ENCODE measurements at regions not wholly inside any gene's neighbourhood (a gene's known extent, or its start where the extent isn't known, plus 50 kb on each side); places are given as distances from the start of the nearest gene placed in this dataset.

GRCh38 chr16:25403852-25404251, 146.2 kb upstream of the ZKSCAN2 start (continued):
- TF ChIP-seq E4F1 (IDR thresholded peaks at IDR 0.05; ENCODE audit: borderline replicate concordance, partially characterized antibody): no peak

GRCh38 chr16:25395528-25395927, 137.9 kb upstream of the ZKSCAN2 start:
- no TSS peak for BruUV-seq (replicated peaks)
- CTCF ChIA-PET: no interaction called here
- TF ChIP-seq, protein P1, sequence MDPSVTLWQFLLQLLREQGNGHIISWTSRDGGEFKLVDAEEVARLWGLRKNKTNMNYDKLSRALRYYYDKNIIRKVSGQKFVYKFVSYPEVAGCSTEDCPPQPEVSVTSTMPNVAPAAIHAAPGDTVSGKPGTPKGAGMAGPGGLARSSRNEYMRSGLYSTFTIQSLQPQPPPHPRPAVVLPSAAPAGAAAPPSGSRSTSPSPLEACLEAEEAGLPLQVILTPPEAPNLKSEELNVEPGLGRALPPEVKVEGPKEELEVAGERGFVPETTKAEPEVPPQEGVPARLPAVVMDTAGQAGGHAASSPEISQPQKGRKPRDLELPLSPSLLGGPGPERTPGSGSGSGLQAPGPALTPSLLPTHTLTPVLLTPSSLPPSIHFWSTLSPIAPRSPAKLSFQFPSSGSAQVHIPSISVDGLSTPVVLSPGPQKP (IDR thresholded peaks at IDR 0.05; ENCODE audit: low read depth, low read length): no peak
- no peak for TF ChIP-seq SMAD1 (IDR thresholded peaks at IDR 0.05; ENCODE audit: low read depth, partially characterized antibody)
- TF ChIP-seq NR2C2 (IDR thresholded peaks at IDR 0.05; ENCODE audit: borderline replicate concordance, control insufficient read depth, insufficient read length, low read depth): no peak
- no peak for TF ChIP-seq IKZF1 (conservative IDR thresholded peaks at IDR 0.05)
- TF ChIP-seq KLF5 (IDR thresholded peaks at IDR 0.05; ENCODE audit: partially characterized antibody): no peak
- TF ChIP-seq, protein P2, sequence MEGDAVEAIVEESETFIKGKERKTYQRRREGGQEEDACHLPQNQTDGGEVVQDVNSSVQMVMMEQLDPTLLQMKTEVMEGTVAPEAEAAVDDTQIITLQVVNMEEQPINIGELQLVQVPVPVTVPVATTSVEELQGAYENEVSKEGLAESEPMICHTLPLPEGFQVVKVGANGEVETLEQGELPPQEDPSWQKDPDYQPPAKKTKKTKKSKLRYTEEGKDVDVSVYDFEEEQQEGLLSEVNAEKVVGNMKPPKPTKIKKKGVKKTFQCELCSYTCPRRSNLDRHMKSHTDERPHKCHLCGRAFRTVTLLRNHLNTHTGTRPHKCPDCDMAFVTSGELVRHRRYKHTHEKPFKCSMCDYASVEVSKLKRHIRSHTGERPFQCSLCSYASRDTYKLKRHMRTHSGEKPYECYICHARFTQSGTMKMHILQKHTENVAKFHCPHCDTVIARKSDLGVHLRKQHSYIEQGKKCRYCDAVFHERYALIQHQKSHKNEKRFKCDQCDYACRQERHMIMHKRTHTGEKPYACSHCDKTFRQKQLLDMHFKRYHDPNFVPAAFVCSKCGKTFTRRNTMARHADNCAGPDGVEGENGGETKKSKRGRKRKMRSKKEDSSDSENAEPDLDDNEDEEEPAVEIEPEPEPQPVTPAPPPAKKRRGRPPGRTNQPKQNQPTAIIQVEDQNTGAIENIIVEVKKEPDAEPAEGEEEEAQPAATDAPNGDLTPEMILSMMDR (IDR thresholded peaks at IDR 0.05 in 2 of 3, conservative IDR thresholded peaks at IDR 0.05 in 1 of 3; ENCODE audit: control insufficient read depth in 2 of 3, extremely low read depth in 1 of 3, insufficient read depth in 1 of 3, low read depth in 3 of 3, low read length in 3 of 3): no peak
- TF ChIP-seq ZBTB11 (CRISPR knock-in tag; IDR thresholded peaks at IDR 0.05): no peak
- TF ChIP-seq TCF3 (IDR thresholded peaks at IDR 0.05; ENCODE audit: borderline replicate concordance, insufficient read depth, low read depth, low read length): no peak
- TF ChIP-seq USF2 (IDR thresholded peaks at IDR 0.05; ENCODE audit: borderline replicate concordance, low read depth, low read length): no peak
- no peak for TF ChIP-seq ESRRA (IDR thresholded peaks at IDR 0.05; ENCODE audit: low read length)

More at GRCh38 chr16:25395528-25395927, 137.9 kb upstream of the ZKSCAN2 start:
- Histone ChIP-seq H2AFZ (ENCODE audit: control insufficient read depth, low read depth, low read length) (no peak overlapping the region), H3K4me3 (no peak overlapping the region), H3K9me3 (replicated peaks; ENCODE audit: control insufficient read depth, insufficient read depth, low read length) (no peaks in the 10 kb centered on the region; the same call in 2 of the 3 replicates), H3K4me1 (ENCODE audit: control insufficient read depth, insufficient read depth, low read length) (no peaks in the 10 kb centered on the region), H3K27ac (ENCODE audit: control insufficient read depth, insufficient read depth) (no peak overlapping the region), H3K36me3 (ENCODE audit: control insufficient read depth in 2 of 2, insufficient read depth in 2 of 2, low read length in 1 of 2) (no peaks in the 10 kb centered on the region), H3K79me2 (ENCODE audit: control insufficient read depth, insufficient read depth, low read length) (no peaks in the 10 kb centered on the region), H4K20me1 (ENCODE audit: control insufficient read depth, insufficient read depth) (no peaks in the 10 kb centered on the region), H3K9ac (ENCODE audit: control insufficient read depth, insufficient read depth, low read length) (no peak overlapping the region), H3K4me2 (ENCODE audit: control insufficient read depth, insufficient read depth) (no peak overlapping the region), H3K27me3 (replicated peaks in 1 of 2; ENCODE audit: control insufficient read depth in 2 of 2, insufficient read depth in 2 of 2, low read length in 1 of 2) (no peaks in the 10 kb centered on the region)
- FAIRE-seq (no peak), ATAC-seq (no peak), DNase-seq (ENCODE audit: low read depth, low spot score) (no peak)
- POLR2A ChIA-PET: no interaction called here
- SMC1A ChIA-PET (ENCODE audit: uncharacterized antibody, unreplicated experiment): no interaction called here
- RAD21 ChIA-PET (ENCODE audit: unreplicated experiment): no interaction called here
- intact Hi-C loops (cut with micrococcal nuclease; ENCODE audit: unreplicated experiment) (no loop called here), in situ Hi-C loops (cut with MboI) (no loop called here)

Data from GM12878 (cell line).